ENCODE measurements at regions not wholly inside any gene's neighbourhood (a gene's known extent, or its start where the extent isn't known, plus 50 kb on each side); places are given as distances from the start of the nearest gene placed in this dataset.
"Not testable (repeated sequence)": the region's sequence is repeated elsewhere in the genome, so short reads cannot be mapped to it uniquely, and the experiment has no call there.

GRCh38 chr3:110344487-110344886 is 727.1 kb upstream of the NECTIN3 start:
- DNase-seq = no peak

GRCh38 chr3:110344897-110345767 is 726.5 kb upstream of the NECTIN3 start:
- no peak for DNase-seq

GRCh38 chr3:110349295-110349694 is 722.3 kb upstream of the NECTIN3 start:
- no peak for DNase-seq

GRCh38 chr3:110352841-110353604 is 718.6 kb upstream of the NECTIN3 start:
- DNase-seq = no peak

GRCh38 chr3:110362751-110363150 is 708.9 kb upstream of the NECTIN3 start:
- no peak for DNase-seq

- DNase-seq = not testable (repeated sequence)
These were observed 704.3 kb upstream of the NECTIN3 start for GRCh38 chr3:110367289-110367688.

GRCh38 chr3:110375751-110376518 is 695.7 kb upstream of the NECTIN3 start:
- DNase-seq = no peak

- no peak for DNase-seq
These were observed 693.1 kb upstream of the NECTIN3 start for GRCh38 chr3:110378481-110378880.

- no peak for DNase-seq
These were observed 689.6 kb upstream of the NECTIN3 start for GRCh38 chr3:110381992-110382391.

GRCh38 chr3:110383356-110383755 is 688.3 kb upstream of the NECTIN3 start:
- DNase-seq = no peak

- no peak for DNase-seq
These were observed 687.0 kb upstream of the NECTIN3 start for GRCh38 chr3:110384601-110385000.

GRCh38 chr3:110389005-110389404 is 682.6 kb upstream of the NECTIN3 start:
- no peak for DNase-seq

- DNase-seq = no peak
These were observed 681.2 kb upstream of the NECTIN3 start for GRCh38 chr3:110390372-110390771.

- no peak for DNase-seq
These were observed 680.6 kb upstream of the NECTIN3 start for GRCh38 chr3:110391042-110391441.

- no peak for DNase-seq
These were observed 679.8 kb upstream of the NECTIN3 start for GRCh38 chr3:110391640-110392395.

- DNase-seq = no peak
These were observed 677.7 kb upstream of the NECTIN3 start for GRCh38 chr3:110393941-110394340.

GRCh38 chr3:110397115-110397514 is 674.5 kb upstream of the NECTIN3 start:
- DNase-seq = no peak

- no peak for DNase-seq
These were observed 671.3 kb upstream of the NECTIN3 start for GRCh38 chr3:110400315-110400714.

GRCh38 chr3:110405830-110406585 is 665.6 kb upstream of the NECTIN3 start:
- DNase-seq = no peak

- DNase-seq = no peak
These were observed 658.4 kb upstream of the NECTIN3 start for GRCh38 chr3:110413266-110413665.

- no peak for DNase-seq
These were observed 657.5 kb upstream of the NECTIN3 start for GRCh38 chr3:110413807-110414748.

Data from NCI-H774 (cell line).